HL-60 (cell line): ENCODE measurements at regions not wholly inside any gene's neighbourhood (a gene's known extent, or its start where the extent isn't known, plus 50 kb on each side); places are given as distances from the start of the nearest gene placed in this dataset.

Experiments used
- DNase-seq, 2 experiments: peaks; one replicate each; pipeline ENCODE4 v3.0.0-alpha.2; 2010 to 2020; ENCODE audit warnings: low read depth in 1 of 2, low spot score in 1 of 2
- H3K27ac ChIP-seq: fragments of 250-450 bp; sonication (Bioruptor Pico); replicated peaks from 2 replicates; pipeline ENCODE4 v1.5.1; 2020; ENCODE audit warnings: mild to moderate bottlenecking, moderate library complexity
- H3K27me3 ChIP-seq: fragments of 250-450 bp; sonication (Bioruptor Pico); 2 replicates; pipeline ENCODE4 v1.5.1; 2021; ENCODE audit warnings: mild to moderate bottlenecking, moderate library complexity; ENCODE audit not compliant: insufficient read depth, poor library complexity, severe bottlenecking
- H3K4me3 ChIP-seq: replicated peaks from 2 replicates; pipeline ENCODE4 v1.5.1; 2011; ENCODE audit warnings: mild to moderate bottlenecking, control low read depth, low read length; ENCODE audit not compliant: insufficient read depth
- GABPA ChIP-seq: IDR thresholded peaks from 2 replicates; pipeline ENCODE4 v1.6.1; 2012; ENCODE audit warnings: low read depth
- POLR2AphosphoS5 ChIP-seq: IDR thresholded peaks from 2 replicates; pipeline ENCODE4 v1.6.1; 2012; ENCODE audit warnings: low read depth
- SPI1 ChIP-seq: IDR thresholded peaks from 2 replicates; pipeline ENCODE4 v1.6.1; 2012; ENCODE audit warnings: low read depth, mild to moderate bottlenecking, borderline replicate concordance
- TF ChIP-seq, protein P1 (sequence below): IDR thresholded peaks from 2 replicates; pipeline ENCODE4 v1.6.1; 2012; ENCODE audit warnings: low read depth; ENCODE audit not compliant: insufficient replicate concordance
- TF ChIP-seq, protein P2 (sequence below): IDR thresholded peaks from one replicate; pipeline ENCODE4 v1.5.1; 2011; ENCODE audit warnings: low read length, control low read depth, inconsistent platforms; ENCODE audit not compliant: insufficient read depth

DNA sequence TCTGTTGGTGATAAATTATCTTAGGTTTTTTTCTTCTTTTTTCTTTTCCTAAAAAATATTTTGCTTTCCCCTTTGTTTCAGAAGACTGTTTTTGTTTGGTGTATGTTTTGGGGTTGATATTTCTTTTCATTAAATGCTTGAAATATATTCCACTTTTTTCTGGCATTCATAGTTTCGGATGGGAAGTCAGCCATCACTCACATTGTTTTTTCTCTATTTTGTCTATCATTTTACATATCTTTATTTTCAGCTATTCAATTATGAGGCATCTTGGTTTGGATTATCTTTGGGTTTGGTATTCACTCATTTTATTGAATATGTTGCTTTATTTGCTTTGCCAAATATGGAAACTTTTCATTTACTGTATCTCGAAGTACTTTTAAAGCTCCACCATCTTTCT, 600.5 kb upstream of the EYS start:
- no peaks in the 10 kb centered on the region for H3K27me3 ChIP-seq
- H3K27ac ChIP-seq, result no peak overlapping the region
- TF ChIP-seq, protein P1, sequence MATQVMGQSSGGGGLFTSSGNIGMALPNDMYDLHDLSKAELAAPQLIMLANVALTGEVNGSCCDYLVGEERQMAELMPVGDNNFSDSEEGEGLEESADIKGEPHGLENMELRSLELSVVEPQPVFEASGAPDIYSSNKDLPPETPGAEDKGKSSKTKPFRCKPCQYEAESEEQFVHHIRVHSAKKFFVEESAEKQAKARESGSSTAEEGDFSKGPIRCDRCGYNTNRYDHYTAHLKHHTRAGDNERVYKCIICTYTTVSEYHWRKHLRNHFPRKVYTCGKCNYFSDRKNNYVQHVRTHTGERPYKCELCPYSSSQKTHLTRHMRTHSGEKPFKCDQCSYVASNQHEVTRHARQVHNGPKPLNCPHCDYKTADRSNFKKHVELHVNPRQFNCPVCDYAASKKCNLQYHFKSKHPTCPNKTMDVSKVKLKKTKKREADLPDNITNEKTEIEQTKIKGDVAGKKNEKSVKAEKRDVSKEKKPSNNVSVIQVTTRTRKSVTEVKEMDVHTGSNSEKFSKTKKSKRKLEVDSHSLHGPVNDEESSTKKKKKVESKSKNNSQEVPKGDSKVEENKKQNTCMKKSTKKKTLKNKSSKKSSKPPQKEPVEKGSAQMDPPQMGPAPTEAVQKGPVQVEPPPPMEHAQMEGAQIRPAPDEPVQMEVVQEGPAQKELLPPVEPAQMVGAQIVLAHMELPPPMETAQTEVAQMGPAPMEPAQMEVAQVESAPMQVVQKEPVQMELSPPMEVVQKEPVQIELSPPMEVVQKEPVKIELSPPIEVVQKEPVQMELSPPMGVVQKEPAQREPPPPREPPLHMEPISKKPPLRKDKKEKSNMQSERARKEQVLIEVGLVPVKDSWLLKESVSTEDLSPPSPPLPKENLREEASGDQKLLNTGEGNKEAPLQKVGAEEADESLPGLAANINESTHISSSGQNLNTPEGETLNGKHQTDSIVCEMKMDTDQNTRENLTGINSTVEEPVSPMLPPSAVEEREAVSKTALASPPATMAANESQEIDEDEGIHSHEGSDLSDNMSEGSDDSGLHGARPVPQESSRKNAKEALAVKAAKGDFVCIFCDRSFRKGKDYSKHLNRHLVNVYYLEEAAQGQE, result no peak
- no peak for TF ChIP-seq SPI1
- no peak for TF ChIP-seq POLR2AphosphoS5
- DNase-seq, result no peak
- H3K4me3 ChIP-seq, result no peak overlapping the region

DNA sequence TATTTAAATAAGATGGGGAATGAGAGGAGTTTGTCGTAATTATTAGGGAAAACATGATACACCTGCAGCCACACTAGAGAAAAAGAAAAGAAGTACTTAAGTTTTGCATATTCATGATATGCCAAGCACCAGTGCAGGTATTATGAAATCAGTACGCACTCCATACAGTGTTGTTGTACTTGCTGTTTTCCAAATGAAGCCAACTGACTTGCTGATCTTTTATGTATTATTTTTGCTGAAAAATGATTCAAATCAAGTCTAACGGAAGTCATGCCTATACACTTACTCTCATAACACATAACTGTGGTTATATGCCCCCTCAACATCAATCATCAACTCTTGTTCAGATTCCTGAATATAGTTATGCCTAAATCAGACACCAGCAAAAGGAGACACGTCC, 584.9 kb upstream of the EYS start:
- Histone ChIP-seq H3K4me3 (no peak overlapping the region), H3K27ac (no peak overlapping the region), H3K27me3 (no peaks in the 10 kb centered on the region)
- TF ChIP-seq SPI1 (no peak), GABPA (no peak), POLR2AphosphoS5 (no peak)
- TF ChIP-seq, protein P2, sequence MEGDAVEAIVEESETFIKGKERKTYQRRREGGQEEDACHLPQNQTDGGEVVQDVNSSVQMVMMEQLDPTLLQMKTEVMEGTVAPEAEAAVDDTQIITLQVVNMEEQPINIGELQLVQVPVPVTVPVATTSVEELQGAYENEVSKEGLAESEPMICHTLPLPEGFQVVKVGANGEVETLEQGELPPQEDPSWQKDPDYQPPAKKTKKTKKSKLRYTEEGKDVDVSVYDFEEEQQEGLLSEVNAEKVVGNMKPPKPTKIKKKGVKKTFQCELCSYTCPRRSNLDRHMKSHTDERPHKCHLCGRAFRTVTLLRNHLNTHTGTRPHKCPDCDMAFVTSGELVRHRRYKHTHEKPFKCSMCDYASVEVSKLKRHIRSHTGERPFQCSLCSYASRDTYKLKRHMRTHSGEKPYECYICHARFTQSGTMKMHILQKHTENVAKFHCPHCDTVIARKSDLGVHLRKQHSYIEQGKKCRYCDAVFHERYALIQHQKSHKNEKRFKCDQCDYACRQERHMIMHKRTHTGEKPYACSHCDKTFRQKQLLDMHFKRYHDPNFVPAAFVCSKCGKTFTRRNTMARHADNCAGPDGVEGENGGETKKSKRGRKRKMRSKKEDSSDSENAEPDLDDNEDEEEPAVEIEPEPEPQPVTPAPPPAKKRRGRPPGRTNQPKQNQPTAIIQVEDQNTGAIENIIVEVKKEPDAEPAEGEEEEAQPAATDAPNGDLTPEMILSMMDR, result no peak
- TF ChIP-seq, protein P1, result no peak
- DNase-seq, result no peak

DNA sequence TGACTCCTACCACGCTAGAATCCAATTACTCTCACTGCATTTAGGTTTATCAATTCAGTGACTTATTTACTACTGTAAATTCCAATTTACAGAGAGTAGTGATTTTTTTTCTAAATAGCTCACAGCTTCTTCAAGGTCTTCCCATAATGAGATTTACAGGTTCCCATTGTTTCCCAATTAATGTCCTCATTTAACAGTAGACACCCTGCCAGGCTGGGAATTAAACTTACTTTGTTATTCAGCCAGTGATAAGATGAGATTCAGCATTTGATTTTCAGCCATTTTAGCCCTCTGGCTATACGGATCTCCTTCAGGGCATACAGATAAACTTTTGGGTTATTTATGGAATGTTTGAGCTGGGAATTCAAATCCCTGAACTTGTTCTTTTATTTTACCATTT, 582.9 kb upstream of the EYS start:
- Histone ChIP-seq H3K27ac (no peak overlapping the region), H3K4me3 (no peak overlapping the region), H3K27me3 (no peaks in the 10 kb centered on the region)
- TF ChIP-seq POLR2AphosphoS5 (no peak), SPI1 (no peak), GABPA (no peak)
- TF ChIP-seq, protein P2, result no peak
- TF ChIP-seq, protein P1, result no peak
- DNase-seq, result no peak

DNA sequence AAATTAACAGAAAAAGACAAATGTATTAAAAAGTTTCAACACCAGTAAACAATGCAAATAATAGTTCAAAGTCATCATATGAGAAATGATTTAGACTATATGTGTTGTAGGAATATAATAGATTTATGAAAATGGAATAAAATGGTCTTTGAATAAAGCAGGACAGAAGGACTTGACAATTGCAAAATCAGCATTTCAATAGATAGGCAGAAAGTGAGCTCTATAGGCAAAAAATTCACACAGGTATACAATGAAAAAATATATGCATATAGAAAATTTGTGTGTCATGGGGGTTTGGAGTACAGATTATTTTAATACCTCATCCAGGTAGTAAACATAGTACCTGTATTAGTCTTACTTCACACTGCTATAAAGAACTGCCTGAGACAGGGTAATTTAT, 571.1 kb upstream of the EYS start:
- H3K27me3 ChIP-seq, result no peaks in the 10 kb centered on the region
- DNase-seq, result no peak
- H3K27ac ChIP-seq, result no peak overlapping the region
- H3K4me3 ChIP-seq, result no peak overlapping the region
- TF ChIP-seq GABPA (no peak), POLR2AphosphoS5 (no peak), SPI1 (no peak)
- TF ChIP-seq, protein P2, result no peak
- TF ChIP-seq, protein P1, result no peak
